ENCODE measurements at regions not wholly inside any gene's neighbourhood (a gene's known extent, or its start where the extent isn't known, plus 50 kb on each side); places are given as distances from the start of the nearest gene placed in this dataset.

GRCh38 chr15:45867281-45867680 lies 232.5 kb downstream of the SQOR start:
- H4K91ac ChIP-seq (ENCODE audit: insufficient read depth, low read depth, low read length): no peak overlapping the region
- H3K4me1 ChIP-seq (ENCODE audit: control insufficient read depth, insufficient read depth, low read length): no peaks in the 10 kb centered on the region
- H3K4me3 ChIP-seq (ENCODE audit: insufficient read depth, low read depth, low read length): no peak overlapping the region
- no peak overlapping the region for H3K18ac ChIP-seq (ENCODE audit: low read depth, low read length)
- no peak overlapping the region for H3K4ac ChIP-seq (ENCODE audit: low read depth, low read length)
- no peak for DNase-seq
- no peak overlapping the region for H3K4me2 ChIP-seq (ENCODE audit: low read depth, low read length)
- H2AFZ ChIP-seq (replicated peaks; ENCODE audit: low read length, poor library complexity): no peak overlapping the region
- no peak overlapping the region for H2BK5ac ChIP-seq (ENCODE audit: low read depth, low read length, poor library complexity, severe bottlenecking)
- TF ChIP-seq FOS (IDR thresholded peaks at IDR 0.05; ENCODE audit: low read depth, low read length) (no peak), CHD1 (IDR thresholded peaks at IDR 0.05; ENCODE audit: low read depth, low read length) (no peak), MXI1 (IDR thresholded peaks at IDR 0.05; ENCODE audit: borderline replicate concordance, low read depth, low read length) (no peak), RCOR1 (IDR thresholded peaks at IDR 0.05; ENCODE audit: insufficient replicate concordance, low read length) (no peak), SMC3 (IDR thresholded peaks at IDR 0.05; ENCODE audit: low read depth, low read length) (no peak), CTCF (conservative IDR thresholded peaks at IDR 0.05; ENCODE audit: low read depth, low read length) (no peak), MAFK (IDR thresholded peaks at IDR 0.05; ENCODE audit: low read depth, low read length) (no peak), USF2 (IDR thresholded peaks at IDR 0.05; ENCODE audit: low read depth, low read length) (no peak), BHLHE40 (IDR thresholded peaks at IDR 0.05; ENCODE audit: low read depth, low read length) (no peak), RFX5 (IDR thresholded peaks at IDR 0.05; ENCODE audit: low read depth, low read length) (no peak), NFE2L2 (IDR thresholded peaks at IDR 0.05; ENCODE audit: low read depth, low read length) (no peak)
- CTCF ChIA-PET: no interaction called here
- 0 out of 2 replicates have a peak overlapping the region, but pooled peaks have one; percentile 3 for H3K56ac ChIP-seq (ENCODE audit: extremely low read depth, insufficient read depth, low read length)
- no peaks in the 10 kb centered on the region for H3K36me3 ChIP-seq (ENCODE audit: control insufficient read depth, insufficient read depth, low read length)
- no peak overlapping the region for H2AK9ac ChIP-seq (replicated peaks; ENCODE audit: low read depth, low read length, poor library complexity)
- H2BK120ac ChIP-seq (ENCODE audit: low read depth, low read length): no peak overlapping the region
- no peaks in the 10 kb centered on the region for H3K9me1 ChIP-seq (ENCODE audit: insufficient read depth, low read length)
- H3K9ac ChIP-seq (ENCODE audit: low read depth, low read length): no peak overlapping the region
- no peak for ATAC-seq (ENCODE audit: low read depth)
- BruUV-seq (replicated peaks): no TSS peak
- H2BK20ac ChIP-seq (ENCODE audit: low read depth, low read length): no peak overlapping the region
- H3K9me3 ChIP-seq (ENCODE audit: control insufficient read depth, insufficient read depth, low read length): peaks cover 10% of the 10 kb centered on the region; the same call in 1 of the 2 replicates
- in situ Hi-C loops (cut with MboI; ENCODE audit: low sequenced_read_pairs): no loop called here
- POLR2A ChIA-PET (ENCODE audit: unreplicated experiment): no interaction called here
- H3K27me3 ChIP-seq (ENCODE audit: control insufficient read depth, insufficient read depth, low read length): no peaks in the 10 kb centered on the region
- H3K14ac ChIP-seq (replicated peaks; ENCODE audit: low read depth, low read length): no peak overlapping the region
- H4K5ac ChIP-seq (ENCODE audit: low read depth, low read length): no peak overlapping the region
- intact Hi-C loops (cut with micrococcal nuclease): no loop called here
- no peak overlapping the region for H3K27ac ChIP-seq (ENCODE audit: insufficient read depth, low read length)
- dilution Hi-C loops (cut with HindIII; ENCODE audit: low sequenced_read_pairs, unreplicated experiment): no loop called here
- H4K20me1 ChIP-seq (ENCODE audit: insufficient read depth, low read length): no peaks in the 10 kb centered on the region
- no peaks in the 10 kb centered on the region for H3K79me1 ChIP-seq (ENCODE audit: low read depth in 1 of 2, low read length in 2 of 2)
- H2BK15ac ChIP-seq (ENCODE audit: low read depth, low read length): no peak overlapping the region
- no peak overlapping the region for H2AK5ac ChIP-seq (ENCODE audit: low read depth, low read length)
- H3K23ac ChIP-seq (ENCODE audit: low read depth, low read length): no peak overlapping the region
- H4K8ac ChIP-seq (ENCODE audit: low read depth in 2 of 2, low read length in 2 of 2): no peak overlapping the region

All from IMR-90 (cell line).